ENCODE measurements at regions not wholly inside any gene's neighbourhood (a gene's known extent, or its start where the extent isn't known, plus 50 kb on each side); places are given as distances from the start of the nearest gene placed in this dataset.

GRCh38 chr6:28824793-28825731 lies 98.7 kb downstream of the TRIM27 start:
- TF ChIP-seq POLR2A (IDR thresholded peaks at IDR 0.05) = no peak
- TF ChIP-seq CTCF (IDR thresholded peaks at IDR 0.05 in 4 of 5, conservative IDR thresholded peaks at IDR 0.05 in 1 of 5) = no peak
